Neural progenitor cell (in vitro differentiated cells): ENCODE measurements at regions not wholly inside any gene's neighbourhood (a gene's known extent, or its start where the extent isn't known, plus 50 kb on each side); places are given as distances from the start of the nearest gene placed in this dataset.

ENCODE experiments used
- CTCF ChIP-seq: fragments of 200-600 bp; sonication (generic); IDR thresholded peaks from 2 replicates; pipeline ENCODE4 v1.5.1; 2017; ENCODE audit warnings: antibody characterized with exemption, mild to moderate bottlenecking
- EZH2phosphoT487 ChIP-seq: fragments of 200-600 bp; sonication (generic); IDR thresholded peaks from 2 replicates; pipeline ENCODE4 v1.6.1; 2017; ENCODE audit warnings: antibody characterized with exemption

DNA sequence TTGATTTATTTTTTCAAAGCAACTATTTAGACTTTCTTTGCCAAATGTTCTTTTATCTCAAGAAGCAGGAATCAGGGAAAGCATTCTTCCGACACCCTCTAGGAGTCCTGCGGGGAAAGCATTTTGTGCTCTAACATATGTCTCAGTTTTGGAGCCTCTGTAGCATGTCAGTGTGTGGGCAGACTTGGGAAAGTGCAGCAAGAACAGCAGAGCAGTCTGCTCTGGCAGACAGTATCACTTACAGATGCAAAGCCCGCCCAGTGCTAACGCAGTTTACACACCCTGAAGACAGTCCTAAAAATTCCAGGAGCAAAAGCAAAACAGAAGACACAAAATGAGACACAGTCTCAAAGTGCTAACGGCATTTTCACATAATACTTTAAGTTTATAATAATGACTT lies 393.5 kb downstream of the KLF12 start:
- TF ChIP-seq CTCF (no peak), EZH2phosphoT487 (no peak)
